KMS-11 (cell line): ENCODE measurements at regions not wholly inside any gene's neighbourhood (a gene's known extent, or its start where the extent isn't known, plus 50 kb on each side); places are given as distances from the start of the nearest gene placed in this dataset.

ENCODE experiments used
- H2AFZ ChIP-seq: fragments of 200-600 bp; sonication (generic); 2 replicates; pipeline ENCODE4 v1.6.1; 2016; ENCODE audit warnings: antibody characterized with exemption, mixed run types, low read depth
- H3K27ac ChIP-seq: fragments of 200-600 bp; sonication (generic); 2 replicates; pipeline ENCODE4 v1.6.1; 2016; ENCODE audit warnings: mild to moderate bottlenecking, mixed run types
- H3K27me3 ChIP-seq: fragments of 200-600 bp; sonication (generic); 2 replicates; pipeline ENCODE4 v1.6.1; 2017; ENCODE audit warnings: mild to moderate bottlenecking, low read depth, mixed run types, moderate library complexity; ENCODE audit not compliant: insufficient read depth
- H3K36me3 ChIP-seq: fragments of 200-600 bp; sonication (generic); 2 replicates; pipeline ENCODE4 v1.6.1; 2017; ENCODE audit warnings: mild to moderate bottlenecking, mixed run types; ENCODE audit not compliant: insufficient read depth
- H3K4me1 ChIP-seq: fragments of 200-600 bp; sonication (generic); 2 replicates; pipeline ENCODE4 v1.6.1; 2016; ENCODE audit warnings: mild to moderate bottlenecking, low read depth, mixed run types; ENCODE audit not compliant: poor library complexity, severe bottlenecking
- H3K4me2 ChIP-seq: fragments of 200-600 bp; sonication (generic); 2 replicates; pipeline ENCODE4 v1.7.0; 2016; ENCODE audit warnings: mild to moderate bottlenecking, mixed run types
- H3K4me3 ChIP-seq: fragments of 200-600 bp; sonication (generic); IDR thresholded peaks from 2 replicates; pipeline ENCODE4 v1.6.1; 2017; ENCODE audit warnings: low read depth, low read length, mixed read lengths; ENCODE audit not compliant: insufficient read depth
- H3K79me2 ChIP-seq: fragments of 200-600 bp; sonication (generic); 2 replicates; pipeline ENCODE4 v1.6.1; 2016; ENCODE audit warnings: low read depth, mixed run types; ENCODE audit not compliant: insufficient read depth
- H3K9ac ChIP-seq: fragments of 200-600 bp; sonication (generic); 2 replicates; pipeline ENCODE4 v1.6.1; 2016; ENCODE audit warnings: mild to moderate bottlenecking, mixed run types
- H4K20me1 ChIP-seq: fragments of 200-600 bp; sonication (generic); 2 replicates; pipeline ENCODE4 v1.6.1; 2016; ENCODE audit warnings: mild to moderate bottlenecking, mixed run types; ENCODE audit not compliant: insufficient read depth
- CTCF ChIP-seq: fragments of 200-600 bp; sonication (generic); conservative IDR thresholded peaks from 2 replicates; pipeline ENCODE4 v1.6.1; 2017; ENCODE audit warnings: low read depth, mild to moderate bottlenecking, antibody characterized with exemption, low read length, moderate library complexity, mixed read lengths

- no peak for TF ChIP-seq CTCF
- Histone ChIP-seq H3K27me3 (no peaks in the 10 kb centered on the region), H3K79me2 (no peaks in the 10 kb centered on the region), H3K27ac (no peak overlapping the region), H3K36me3 (no peaks in the 10 kb centered on the region), H3K9ac (no peak overlapping the region), H3K4me1 (peaks cover 3% of the 10 kb centered on the region), H3K4me2 (no peak overlapping the region), H3K4me3 (no peak overlapping the region), H2AFZ (no peak overlapping the region), H4K20me1 (no peaks in the 10 kb centered on the region)
These were observed 148.5 kb downstream of the LY86 start for GRCh38 chr6:6736791-6737654.

- no peak overlapping the region for H3K4me2 ChIP-seq
- H3K4me3 ChIP-seq = no peak overlapping the region
- no peak for TF ChIP-seq CTCF
- no peak overlapping the region for H3K9ac ChIP-seq
- H4K20me1 ChIP-seq = no peaks in the 10 kb centered on the region
- peaks cover 8% of the 10 kb centered on the region for H3K4me1 ChIP-seq
- H3K27ac ChIP-seq = no peak overlapping the region
- H3K79me2 ChIP-seq = no peaks in the 10 kb centered on the region
- H3K36me3 ChIP-seq = no peaks in the 10 kb centered on the region
- H2AFZ ChIP-seq = no peak overlapping the region
- H3K27me3 ChIP-seq = no peaks in the 10 kb centered on the region
These were observed 149.2 kb downstream of the LY86 start for GRCh38 chr6:6737671-6738070.

GRCh38 chr6:6738108-6738507 lies 149.6 kb downstream of the LY86 start:
- no peak overlapping the region for H3K4me3 ChIP-seq
- H4K20me1 ChIP-seq = no peaks in the 10 kb centered on the region
- H3K36me3 ChIP-seq = no peaks in the 10 kb centered on the region
- H3K4me1 ChIP-seq = peaks cover 8% of the 10 kb centered on the region
- H3K27ac ChIP-seq = no peak overlapping the region
- no peak overlapping the region for H3K9ac ChIP-seq
- no peak for TF ChIP-seq CTCF
- no peaks in the 10 kb centered on the region for H3K27me3 ChIP-seq
- H3K4me2 ChIP-seq = no peak overlapping the region
- no peaks in the 10 kb centered on the region for H3K79me2 ChIP-seq
- H2AFZ ChIP-seq = no peak overlapping the region

- Histone ChIP-seq H4K20me1 (no peaks in the 10 kb centered on the region), H3K36me3 (no peaks in the 10 kb centered on the region), H3K27me3 (no peaks in the 10 kb centered on the region), H3K27ac (no peak overlapping the region), H3K9ac (no peak overlapping the region), H3K4me1 (peaks cover 8% of the 10 kb centered on the region), H3K4me3 (no peak overlapping the region), H3K4me2 (no peak overlapping the region), H2AFZ (no peak overlapping the region), H3K79me2 (no peaks in the 10 kb centered on the region)
- no peak for TF ChIP-seq CTCF
These were observed 150.6 kb downstream of the LY86 start for GRCh38 chr6:6738922-6739716.
